ENCODE measurements at regions not wholly inside any gene's neighbourhood (a gene's known extent, or its start where the extent isn't known, plus 50 kb on each side); places are given as distances from the start of the nearest gene placed in this dataset.
"Not testable (repeated sequence)": the region's sequence is repeated elsewhere in the genome, so short reads cannot be mapped to it uniquely, and the experiment has no call there.

- H3K27ac ChIP-seq = not testable (repeated sequence)
Measured at GRCh38 chr11:49780791-49781190, 171.4 kb upstream of the OR4C13 start.

GRCh38 chr11:49782000-49782399 is 170.2 kb upstream of the OR4C13 start:
- not testable (repeated sequence) for H3K27ac ChIP-seq

- H3K27ac ChIP-seq = not testable (repeated sequence)
Measured at GRCh38 chr11:49783841-49784240, 168.3 kb upstream of the OR4C13 start.

GRCh38 chr11:49789787-49790186 is 162.4 kb upstream of the OR4C13 start:
- not testable (repeated sequence) for H3K27ac ChIP-seq

GRCh38 chr11:49798206-49798837 is 153.9 kb upstream of the OR4C13 start:
- not testable (repeated sequence) for H3K27ac ChIP-seq

- H3K27ac ChIP-seq = not testable (repeated sequence)
Measured at GRCh38 chr11:49817705-49818430, 134.3 kb upstream of the OR4C13 start.

GRCh38 chr11:49823188-49823587 is 129.0 kb upstream of the OR4C13 start:
- H3K27ac ChIP-seq = not testable (repeated sequence)

GRCh38 chr11:49850541-49850940 is 101.7 kb upstream of the OR4C13 start:
- not testable (repeated sequence) for H3K27ac ChIP-seq

GRCh38 chr11:49851511-49851910 is 100.7 kb upstream of the OR4C13 start:
- TF ChIP-seq CTCF (conservative IDR thresholded peaks at IDR 0.05) = no peak
- no peak overlapping the region for H3K27ac ChIP-seq

- H3K27ac ChIP-seq = no peak overlapping the region
- TF ChIP-seq CTCF (conservative IDR thresholded peaks at IDR 0.05) = no peak
Measured at GRCh38 chr11:49851971-49852389, 100.2 kb upstream of the OR4C13 start.

GRCh38 chr11:49888875-49889274 is 63.3 kb upstream of the OR4C13 start:
- not testable (repeated sequence) for H3K27ac ChIP-seq

- H3K27ac ChIP-seq = not testable (repeated sequence)
Measured at GRCh38 chr11:49891910-49892671, 60.1 kb upstream of the OR4C13 start.

- H3K27ac ChIP-seq = not testable (repeated sequence)
Measured at GRCh38 chr11:49893442-49893841, 58.7 kb upstream of the OR4C13 start.

All from VCaP (cell line).